ENCODE measurements at regions not wholly inside any gene's neighbourhood (a gene's known extent, or its start where the extent isn't known, plus 50 kb on each side); places are given as distances from the start of the nearest gene placed in this dataset.

GRCh38 chr11:121766991-121767390 lies 314.2 kb upstream of the SORL1-AS1 start:
- no peaks in the 10 kb centered on the region for H3K4me1 ChIP-seq
- no peak for TF ChIP-seq Cebpa-rat (IDR thresholded peaks at IDR 0.05)
- H3K36me3 ChIP-seq = no peaks in the 10 kb centered on the region
- H3K9ac ChIP-seq = no peak overlapping the region
- H3K4me2 ChIP-seq = no peak overlapping the region
- no peaks in the 10 kb centered on the region for H3K9me3 ChIP-seq (replicated peaks in 1 of 11)
- no peak overlapping the region for H3K4me3 ChIP-seq
- H4K20me1 ChIP-seq = no peaks in the 10 kb centered on the region
- H3K27ac ChIP-seq = no peak overlapping the region
- no peaks in the 10 kb centered on the region for H3K27me3 ChIP-seq

- Histone ChIP-seq H3K9ac (no peak overlapping the region), H3K9me3 (replicated peaks in 1 of 11) (no peaks in the 10 kb centered on the region), H3K4me3 (no peak overlapping the region), H3K4me2 (no peak overlapping the region), H3K4me1 (no peaks in the 10 kb centered on the region), H4K20me1 (no peaks in the 10 kb centered on the region), H3K36me3 (no peaks in the 10 kb centered on the region), H3K27me3 (no peaks in the 10 kb centered on the region), H3K27ac (no peak overlapping the region)
- no peak for TF ChIP-seq Cebpa-rat (IDR thresholded peaks at IDR 0.05)
These were observed 313.4 kb upstream of the SORL1-AS1 start for GRCh38 chr11:121766166-121766565.

GRCh38 chr11:121763526-121763925 lies 310.8 kb upstream of the SORL1-AS1 start:
- Histone ChIP-seq H3K27ac (no peak overlapping the region), H3K9me3 (replicated peaks in 1 of 11) (no peaks in the 10 kb centered on the region), H3K4me3 (no peak overlapping the region), H3K36me3 (no peaks in the 10 kb centered on the region), H4K20me1 (no peaks in the 10 kb centered on the region), H3K4me1 (no peaks in the 10 kb centered on the region), H3K4me2 (no peak overlapping the region), H3K9ac (no peak overlapping the region), H3K27me3 (no peaks in the 10 kb centered on the region)
- no peak for TF ChIP-seq Cebpa-rat (IDR thresholded peaks at IDR 0.05)

GRCh38 chr11:121762820-121763219 lies 310.1 kb upstream of the SORL1-AS1 start:
- Histone ChIP-seq H3K36me3 (no peaks in the 10 kb centered on the region), H3K27me3 (no peaks in the 10 kb centered on the region), H4K20me1 (no peaks in the 10 kb centered on the region), H3K27ac (no peak overlapping the region), H3K4me1 (no peaks in the 10 kb centered on the region), H3K9me3 (replicated peaks in 1 of 11) (no peaks in the 10 kb centered on the region), H3K4me2 (no peak overlapping the region), H3K4me3 (no peak overlapping the region), H3K9ac (no peak overlapping the region)
- no peak for TF ChIP-seq Cebpa-rat (IDR thresholded peaks at IDR 0.05)

GRCh38 chr11:121761186-121761585 lies 308.4 kb upstream of the SORL1-AS1 start:
- no peaks in the 10 kb centered on the region for H3K36me3 ChIP-seq
- H3K4me2 ChIP-seq = no peak overlapping the region
- H3K27ac ChIP-seq = no peak overlapping the region
- H3K9me3 ChIP-seq (replicated peaks in 1 of 11) = no peaks in the 10 kb centered on the region
- TF ChIP-seq Cebpa-rat (IDR thresholded peaks at IDR 0.05) = no peak
- no peak overlapping the region for H3K4me3 ChIP-seq
- no peaks in the 10 kb centered on the region for H3K4me1 ChIP-seq
- no peak overlapping the region for H3K9ac ChIP-seq
- no peaks in the 10 kb centered on the region for H3K27me3 ChIP-seq
- no peaks in the 10 kb centered on the region for H4K20me1 ChIP-seq

GRCh38 chr11:121757480-121758125 lies 304.8 kb upstream of the SORL1-AS1 start:
- Histone ChIP-seq H3K4me2 (no peak overlapping the region), H3K27ac (no peak overlapping the region), H3K36me3 (no peaks in the 10 kb centered on the region), H4K20me1 (no peaks in the 10 kb centered on the region), H3K4me3 (no peak overlapping the region), H3K27me3 (no peaks in the 10 kb centered on the region), H3K4me1 (no peaks in the 10 kb centered on the region), H3K9ac (no peak overlapping the region), H3K9me3 (replicated peaks in 1 of 11) (no peaks in the 10 kb centered on the region)
- no peak for TF ChIP-seq Cebpa-rat (IDR thresholded peaks at IDR 0.05)

- H3K27ac ChIP-seq = no peak overlapping the region
- no peak overlapping the region for H3K9ac ChIP-seq
- H3K4me2 ChIP-seq = no peak overlapping the region
- no peaks in the 10 kb centered on the region for H3K36me3 ChIP-seq
- H3K9me3 ChIP-seq (replicated peaks in 1 of 11) = no peaks in the 10 kb centered on the region
- H3K4me1 ChIP-seq = no peaks in the 10 kb centered on the region
- H3K4me3 ChIP-seq = no peak overlapping the region
- H3K27me3 ChIP-seq = no peaks in the 10 kb centered on the region
- TF ChIP-seq Cebpa-rat (IDR thresholded peaks at IDR 0.05) = no peak
- H4K20me1 ChIP-seq = no peaks in the 10 kb centered on the region
These were observed 303.1 kb upstream of the SORL1-AS1 start for GRCh38 chr11:121755906-121756305.

GRCh38 chr11:121755191-121755590 lies 302.4 kb upstream of the SORL1-AS1 start:
- no peaks in the 10 kb centered on the region for H3K36me3 ChIP-seq
- no peaks in the 10 kb centered on the region for H4K20me1 ChIP-seq
- H3K4me3 ChIP-seq = no peak overlapping the region
- no peak for TF ChIP-seq Cebpa-rat (IDR thresholded peaks at IDR 0.05)
- H3K27ac ChIP-seq = no peak overlapping the region
- no peak overlapping the region for H3K9ac ChIP-seq
- H3K4me1 ChIP-seq = no peaks in the 10 kb centered on the region
- no peak overlapping the region for H3K4me2 ChIP-seq
- no peaks in the 10 kb centered on the region for H3K27me3 ChIP-seq
- no peaks in the 10 kb centered on the region for H3K9me3 ChIP-seq (replicated peaks in 1 of 11)

- H3K9ac ChIP-seq = no peak overlapping the region
- no peaks in the 10 kb centered on the region for H4K20me1 ChIP-seq
- no peak for TF ChIP-seq Cebpa-rat (IDR thresholded peaks at IDR 0.05)
- H3K4me2 ChIP-seq = no peak overlapping the region
- no peaks in the 10 kb centered on the region for H3K4me1 ChIP-seq
- H3K9me3 ChIP-seq (replicated peaks in 1 of 11) = no peaks in the 10 kb centered on the region
- no peak overlapping the region for H3K4me3 ChIP-seq
- H3K27me3 ChIP-seq = no peaks in the 10 kb centered on the region
- H3K36me3 ChIP-seq = no peaks in the 10 kb centered on the region
- no peak overlapping the region for H3K27ac ChIP-seq
These were observed 301.8 kb upstream of the SORL1-AS1 start for GRCh38 chr11:121754598-121754997.

- no peaks in the 10 kb centered on the region for H3K4me1 ChIP-seq
- no peak overlapping the region for H3K4me3 ChIP-seq
- no peak overlapping the region for H3K9ac ChIP-seq
- no peaks in the 10 kb centered on the region for H3K27me3 ChIP-seq
- H3K27ac ChIP-seq = no peak overlapping the region
- peaks cover 0 to 12% (median 0%) of the 10 kb centered on the region in 11 experiments; a peak in 5 of 22 replicates for H3K9me3 ChIP-seq (replicated peaks in 1 of 11)
- no peak for TF ChIP-seq Cebpa-rat (IDR thresholded peaks at IDR 0.05)
- H3K36me3 ChIP-seq = no peaks in the 10 kb centered on the region
- no peaks in the 10 kb centered on the region for H4K20me1 ChIP-seq
- H3K4me2 ChIP-seq = no peak overlapping the region
These were observed 296.9 kb upstream of the SORL1-AS1 start for GRCh38 chr11:121749691-121750090.

Measured in BLaER1 treated with 17β-estradiol and CSF1 and Interleukin-3, amounts not matched to agents 10 nM and 100 nM (cell line).